Fibroblast of pulmonary artery (primary cell): ENCODE measurements at regions not wholly inside any gene's neighbourhood (a gene's known extent, or its start where the extent isn't known, plus 50 kb on each side); places are given as distances from the start of the nearest gene placed in this dataset.

Source experiments
- DNase-seq: peaks from one replicate; pipeline ENCODE4 v3.0.0-alpha.2; 2010; ENCODE audit warnings: low read depth
- H3K4me3 ChIP-seq: replicated peaks from 2 replicates; pipeline ENCODE4 v1.5.1; 2011; ENCODE audit warnings: low read depth, mild to moderate bottlenecking, control low read depth, low read length, moderate library complexity
- TF ChIP-seq, protein P1 (sequence below): IDR thresholded peaks from 2 replicates; pipeline ENCODE4 v1.5.1; 2011; ENCODE audit warnings: mild to moderate bottlenecking, control low read depth, low read length, inconsistent platforms; ENCODE audit errors: missing control alignments

DNA sequence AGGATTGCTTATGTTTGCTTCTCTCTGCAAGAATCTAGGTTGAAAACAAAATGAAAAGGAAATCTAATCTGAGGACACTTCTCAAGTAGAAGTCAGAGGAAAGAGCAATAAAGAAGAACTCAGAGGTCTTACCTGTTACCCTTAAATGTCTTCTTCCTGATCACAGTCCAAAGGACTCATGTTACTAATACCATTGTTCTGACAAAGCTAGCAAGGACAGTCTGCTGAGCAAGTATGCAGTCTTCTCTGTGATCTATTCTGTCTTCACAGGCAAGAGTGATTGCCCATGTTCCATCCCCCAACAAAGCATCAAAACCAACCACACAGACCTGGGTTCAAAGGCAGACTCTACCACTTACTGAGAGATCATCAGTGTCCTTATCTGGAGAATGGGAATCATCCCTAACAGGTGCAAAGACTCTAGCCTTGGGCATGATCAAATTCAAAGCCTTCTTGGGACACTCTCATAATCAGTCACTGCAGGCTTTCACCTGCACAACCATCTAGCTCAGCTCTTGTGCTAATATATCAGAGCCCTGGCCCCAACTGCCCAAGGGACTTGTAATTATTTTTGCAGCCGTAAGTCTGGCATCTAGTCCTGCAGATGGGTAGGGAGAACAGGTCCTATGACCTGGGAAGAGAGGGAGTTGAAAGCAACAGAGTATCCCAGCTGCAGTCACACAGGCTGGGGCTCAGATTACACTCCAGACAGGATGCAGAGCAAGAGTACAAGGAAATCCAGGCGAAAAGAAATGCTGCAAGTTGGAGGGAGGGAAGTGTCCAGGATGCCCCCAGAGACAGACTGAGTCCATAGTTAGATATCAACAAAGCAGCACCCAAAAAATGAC lies 97.9 kb upstream of the NUDT4 start:
- DNase-seq: no peak
- TF ChIP-seq, protein P1, sequence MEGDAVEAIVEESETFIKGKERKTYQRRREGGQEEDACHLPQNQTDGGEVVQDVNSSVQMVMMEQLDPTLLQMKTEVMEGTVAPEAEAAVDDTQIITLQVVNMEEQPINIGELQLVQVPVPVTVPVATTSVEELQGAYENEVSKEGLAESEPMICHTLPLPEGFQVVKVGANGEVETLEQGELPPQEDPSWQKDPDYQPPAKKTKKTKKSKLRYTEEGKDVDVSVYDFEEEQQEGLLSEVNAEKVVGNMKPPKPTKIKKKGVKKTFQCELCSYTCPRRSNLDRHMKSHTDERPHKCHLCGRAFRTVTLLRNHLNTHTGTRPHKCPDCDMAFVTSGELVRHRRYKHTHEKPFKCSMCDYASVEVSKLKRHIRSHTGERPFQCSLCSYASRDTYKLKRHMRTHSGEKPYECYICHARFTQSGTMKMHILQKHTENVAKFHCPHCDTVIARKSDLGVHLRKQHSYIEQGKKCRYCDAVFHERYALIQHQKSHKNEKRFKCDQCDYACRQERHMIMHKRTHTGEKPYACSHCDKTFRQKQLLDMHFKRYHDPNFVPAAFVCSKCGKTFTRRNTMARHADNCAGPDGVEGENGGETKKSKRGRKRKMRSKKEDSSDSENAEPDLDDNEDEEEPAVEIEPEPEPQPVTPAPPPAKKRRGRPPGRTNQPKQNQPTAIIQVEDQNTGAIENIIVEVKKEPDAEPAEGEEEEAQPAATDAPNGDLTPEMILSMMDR: no peak
- no peak overlapping the region for H3K4me3 ChIP-seq

DNA sequence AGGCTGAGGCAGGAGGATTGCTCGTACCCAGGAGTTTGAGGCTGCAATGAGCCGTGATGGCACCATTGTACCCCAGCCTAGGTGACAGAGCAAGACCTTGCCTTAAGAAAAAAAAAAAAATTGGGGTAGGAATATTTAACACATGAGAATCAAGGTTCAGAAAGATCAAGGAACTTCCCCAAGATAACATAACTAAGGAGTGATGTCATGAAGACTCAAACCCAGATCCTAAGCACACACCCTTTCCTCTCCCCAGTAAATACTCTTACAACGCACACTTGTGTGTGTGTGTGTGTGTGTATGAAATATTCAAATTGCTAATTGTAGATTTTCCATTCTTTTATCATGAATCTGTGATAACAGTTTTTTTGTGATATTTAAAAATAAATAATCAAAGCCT lies 90.6 kb upstream of the NUDT4 start:
- no peak overlapping the region for H3K4me3 ChIP-seq
- no peak for DNase-seq
- TF ChIP-seq, protein P1: no peak

DNA sequence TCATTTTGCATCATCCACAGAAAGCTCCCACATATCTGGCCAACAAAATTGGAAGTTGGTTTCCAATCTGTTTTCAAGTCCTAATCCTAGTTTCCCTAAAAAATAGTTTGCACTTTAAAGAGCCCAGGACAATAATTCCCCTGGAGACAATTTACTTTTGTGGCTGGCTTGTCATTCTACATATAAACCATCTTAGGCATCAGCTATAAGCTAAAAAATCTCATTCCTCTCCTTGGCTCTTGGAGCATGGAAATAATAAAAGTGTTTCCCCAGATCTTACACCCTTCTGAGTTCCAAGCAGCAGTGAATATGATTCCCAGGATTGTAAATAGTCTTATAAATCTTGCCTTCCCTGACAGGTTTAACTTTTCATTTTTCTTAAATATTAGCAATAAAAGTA lies 89.1 kb upstream of the NUDT4 start:
- H3K4me3 ChIP-seq: no peak overlapping the region
- TF ChIP-seq, protein P1: no peak
- DNase-seq: no peak

DNA sequence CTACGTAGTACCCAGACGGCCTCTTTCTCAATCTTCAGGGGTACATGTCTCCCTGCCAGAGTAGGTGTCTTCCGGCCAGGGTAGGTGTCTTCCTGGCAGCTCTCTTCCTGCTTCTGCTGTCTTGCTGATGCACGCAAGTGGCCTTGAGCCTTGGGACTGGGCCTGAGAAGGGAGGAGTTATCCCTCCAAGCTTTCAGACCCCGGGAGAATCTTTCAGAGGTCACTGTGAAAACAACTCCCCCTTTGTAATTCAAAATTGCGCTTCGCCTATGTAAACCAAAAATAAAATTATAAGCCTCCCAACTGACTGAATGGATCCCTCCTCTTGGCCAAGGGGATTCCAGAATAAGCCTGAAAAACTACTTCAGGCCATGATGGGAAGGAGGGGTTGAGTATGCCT lies 87.3 kb upstream of the NUDT4 start:
- H3K4me3 ChIP-seq: no peak overlapping the region
- no peak for DNase-seq
- TF ChIP-seq, protein P1: no peak

DNA sequence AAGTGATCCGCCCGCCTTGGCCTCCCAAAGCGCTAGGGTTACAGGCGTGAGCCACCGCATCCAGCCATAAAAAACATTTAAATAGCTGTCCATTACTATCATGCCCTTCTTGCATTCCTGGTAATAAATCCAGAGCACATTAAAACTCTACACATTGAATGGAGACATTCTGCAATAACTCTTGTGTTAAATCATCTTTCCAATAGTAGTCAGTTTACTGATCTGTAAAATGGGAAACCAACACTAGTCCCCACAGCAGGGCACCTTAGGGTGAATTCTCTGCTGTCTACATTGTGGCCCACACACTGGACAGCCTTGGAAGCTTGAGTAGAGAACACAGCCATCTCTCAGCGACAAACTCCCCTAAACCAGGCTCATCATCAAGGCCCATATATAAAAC lies 85.5 kb upstream of the NUDT4 start:
- TF ChIP-seq, protein P1: no peak
- H3K4me3 ChIP-seq: no peak overlapping the region
- no peak for DNase-seq

DNA sequence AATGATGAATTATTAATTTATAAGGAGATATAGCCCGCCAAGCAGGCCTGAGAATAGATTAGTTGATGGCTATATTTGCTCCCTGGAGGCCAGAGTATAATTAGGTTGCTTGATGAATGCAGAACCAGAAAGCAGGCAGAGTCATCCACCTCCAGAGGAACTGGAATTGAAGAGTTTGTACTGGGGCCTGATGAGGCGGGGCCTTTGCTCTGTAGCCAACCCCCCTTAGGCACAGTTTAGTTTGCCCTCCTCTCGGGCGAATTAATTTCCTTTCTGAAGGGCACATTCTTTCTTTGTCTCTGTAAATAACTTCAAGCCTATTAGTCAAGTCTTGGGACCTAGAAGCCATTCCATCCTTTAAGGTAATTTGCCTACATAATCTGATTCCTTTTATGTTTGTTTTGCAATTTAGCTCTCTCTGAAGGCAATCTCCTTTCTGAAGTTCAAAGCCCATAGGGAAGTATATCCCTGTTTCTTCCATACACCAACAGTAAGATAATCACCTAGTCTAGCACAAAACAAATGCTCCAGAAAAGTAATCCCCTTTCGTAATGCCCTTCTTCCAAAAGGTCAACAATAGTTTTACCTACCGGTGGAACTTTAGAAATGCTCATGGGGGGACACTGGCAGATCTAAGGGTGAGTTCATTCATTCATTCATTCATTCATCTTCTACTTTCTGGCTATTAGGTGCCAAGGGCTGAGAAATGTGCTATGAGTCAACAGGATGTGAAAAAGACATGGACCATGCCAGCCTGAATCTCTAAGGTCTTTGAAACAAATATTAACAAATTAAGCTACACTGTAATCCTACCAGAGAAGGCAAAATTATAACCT lies 84.8 kb upstream of the NUDT4 start:
- TF ChIP-seq, protein P1: no peak
- no peak for DNase-seq
- H3K4me3 ChIP-seq: no peak overlapping the region

DNA sequence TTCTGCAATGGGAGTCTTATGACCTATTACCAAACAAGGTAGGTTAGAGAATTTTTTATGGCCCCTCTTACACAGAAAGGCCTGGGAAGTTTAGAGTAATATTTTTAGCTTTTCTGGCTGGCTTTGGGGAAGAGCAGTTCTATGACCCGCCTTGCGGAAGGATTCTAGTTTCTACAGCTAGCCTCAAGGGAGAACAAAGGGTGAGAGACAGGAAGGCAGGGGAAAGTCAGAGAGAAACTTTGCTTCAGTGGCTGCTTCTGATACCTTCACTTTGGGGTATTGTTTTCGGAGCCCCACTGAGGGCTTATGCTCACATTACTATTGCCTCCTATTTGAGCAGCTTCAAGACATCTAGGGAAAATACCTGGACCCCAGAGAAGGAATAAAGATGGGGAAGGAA lies 80.7 kb upstream of the NUDT4 start:
- H3K4me3 ChIP-seq: no peak overlapping the region
- TF ChIP-seq, protein P1: no peak
- no peak for DNase-seq
